GM19452 (cell line): ENCODE measurements at regions not wholly inside any gene's neighbourhood (a gene's known extent, or its start where the extent isn't known, plus 50 kb on each side); places are given as distances from the start of the nearest gene placed in this dataset.

Experiments used
- ATAC-seq: cut with Tn5 transposase; IDR thresholded peaks from one replicate; pipeline ENCODE4 v1.9.1; 2021; ENCODE audit not compliant: unreplicated experiment

DNA sequence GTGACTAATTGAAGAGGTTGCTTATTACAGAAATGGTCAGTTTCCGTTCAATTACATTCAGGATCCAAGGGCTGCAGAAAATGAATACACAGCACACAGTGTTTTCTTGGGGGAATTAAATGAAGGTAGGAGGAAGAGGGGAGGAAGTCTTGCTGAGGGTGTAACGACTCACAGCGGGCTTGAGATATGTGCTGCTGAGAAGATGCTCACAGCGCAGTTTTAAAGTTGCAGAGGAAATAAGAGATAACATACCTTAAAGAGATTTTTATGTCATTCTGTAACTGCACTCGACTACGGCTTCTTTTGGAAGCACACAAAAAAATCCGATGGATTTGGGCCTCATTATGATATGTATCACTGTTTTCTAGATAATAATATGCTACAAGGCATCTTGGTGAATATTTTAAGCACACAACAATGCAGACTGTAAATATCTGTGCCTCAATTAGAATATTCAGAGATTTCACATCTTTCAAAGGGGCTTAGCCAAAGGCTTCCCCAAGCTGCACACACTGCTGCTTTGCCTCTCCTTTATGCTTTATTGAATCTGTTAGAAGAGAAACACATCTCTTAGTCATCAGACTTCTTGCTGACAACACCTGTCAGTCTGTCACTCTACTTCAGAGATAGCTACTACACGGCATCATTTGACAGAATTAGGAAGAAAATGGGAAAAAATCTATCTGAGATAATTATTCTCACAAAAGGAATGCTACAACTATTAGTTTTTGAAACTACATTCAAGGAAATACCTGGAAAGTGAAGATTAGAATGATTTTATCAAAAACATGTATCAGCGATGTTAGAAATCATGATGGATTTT lies 773.2 kb downstream of the OTOL1 start:
- no peak for ATAC-seq

DNA sequence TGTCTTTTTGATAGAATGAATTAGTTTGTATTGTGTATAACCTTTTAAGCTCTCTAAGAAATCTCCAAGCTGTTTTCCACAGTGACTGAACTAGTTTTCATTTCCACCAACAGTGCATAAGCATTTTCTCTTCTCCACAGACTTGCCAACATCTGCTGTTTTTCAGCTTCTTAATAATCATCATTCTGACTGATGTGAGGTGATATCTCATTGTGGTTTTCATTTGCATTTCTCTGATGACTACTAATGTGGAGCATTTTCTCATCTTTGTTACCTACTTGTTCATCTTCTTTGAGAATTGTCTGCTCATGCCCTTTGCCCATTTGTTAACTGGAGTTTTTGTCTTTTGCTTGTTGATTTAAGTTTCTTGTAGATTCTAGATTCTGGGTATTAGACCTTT lies 777.5 kb downstream of the OTOL1 start:
- no peak for ATAC-seq

DNA sequence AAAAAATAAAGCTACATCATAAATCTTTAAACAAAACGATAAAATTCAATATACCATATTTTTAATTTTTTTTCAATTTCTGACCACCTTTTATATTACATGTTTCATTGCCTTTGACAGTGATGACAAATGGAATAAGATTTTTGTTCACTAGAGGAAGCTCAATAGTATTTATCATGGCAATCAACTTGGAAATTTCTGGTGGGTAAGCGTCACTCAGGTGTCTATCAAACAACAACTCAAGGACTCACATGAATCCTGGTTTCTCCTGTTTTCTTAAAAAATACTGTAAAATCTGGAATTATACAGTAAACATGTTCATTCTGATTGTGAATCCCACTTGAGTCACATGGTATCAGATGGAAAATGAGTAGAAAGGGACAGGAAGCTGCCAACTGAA lies 782.2 kb downstream of the OTOL1 start:
- no peak for ATAC-seq

DNA sequence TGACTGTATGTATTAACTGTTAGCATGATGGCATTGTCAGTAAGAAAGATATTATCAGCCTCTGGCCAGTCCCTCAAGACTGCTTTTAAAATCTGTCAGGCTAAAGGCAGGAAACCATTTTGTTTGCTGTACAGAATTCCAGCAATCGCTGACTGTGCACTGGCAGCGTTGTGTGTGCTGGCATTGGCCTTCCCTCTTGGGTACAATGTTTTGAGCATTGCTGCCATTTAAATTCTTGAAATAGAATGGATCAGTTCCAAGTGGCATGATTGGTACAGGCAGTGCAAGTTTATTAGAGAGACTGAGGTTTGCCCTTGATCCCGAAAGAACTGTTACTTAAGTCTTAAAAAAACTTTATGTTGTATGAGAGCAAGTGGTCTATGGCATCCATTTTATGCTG lies 788.7 kb downstream of the OTOL1 start:
- ATAC-seq, result no peak

DNA sequence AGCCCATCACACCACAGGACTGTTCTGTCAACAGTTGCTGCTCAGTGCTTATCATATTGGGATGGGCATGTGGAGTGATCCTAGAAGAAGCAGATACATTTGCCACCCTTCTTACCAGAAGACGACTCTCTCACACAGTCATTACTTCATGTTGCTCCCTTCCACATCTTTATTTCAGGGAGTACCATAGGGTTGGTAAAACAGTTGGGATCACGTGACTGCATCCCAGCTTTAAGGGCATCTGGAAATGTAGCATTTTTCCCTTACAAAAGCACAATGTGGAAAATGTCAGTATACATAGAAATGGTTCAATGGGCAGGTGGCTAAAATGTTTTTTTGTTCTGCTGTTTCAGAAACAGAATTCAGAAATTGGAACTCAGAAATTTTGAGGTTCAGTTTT lies 791.0 kb downstream of the OTOL1 start:
- no peak for ATAC-seq

DNA sequence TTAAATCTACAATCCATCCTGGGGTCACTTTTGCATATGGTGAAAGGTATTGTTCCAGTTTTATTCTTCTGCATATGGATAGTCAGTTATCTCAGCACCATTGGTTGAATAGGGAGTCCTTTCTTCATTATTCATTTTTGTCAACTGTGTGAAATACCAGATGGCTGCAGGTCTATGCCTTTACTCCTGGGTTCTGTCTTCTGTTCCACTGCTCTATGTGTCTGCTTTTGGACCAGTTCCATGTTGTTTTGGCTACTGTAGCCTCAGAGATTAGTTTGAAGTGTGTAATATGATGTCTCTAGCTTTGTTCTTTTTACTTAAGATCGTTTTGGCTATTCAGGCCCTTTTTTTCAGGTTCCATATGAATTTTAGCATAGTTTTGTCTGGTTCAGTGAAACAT lies 795.8 kb downstream of the OTOL1 start:
- ATAC-seq, result no peak

DNA sequence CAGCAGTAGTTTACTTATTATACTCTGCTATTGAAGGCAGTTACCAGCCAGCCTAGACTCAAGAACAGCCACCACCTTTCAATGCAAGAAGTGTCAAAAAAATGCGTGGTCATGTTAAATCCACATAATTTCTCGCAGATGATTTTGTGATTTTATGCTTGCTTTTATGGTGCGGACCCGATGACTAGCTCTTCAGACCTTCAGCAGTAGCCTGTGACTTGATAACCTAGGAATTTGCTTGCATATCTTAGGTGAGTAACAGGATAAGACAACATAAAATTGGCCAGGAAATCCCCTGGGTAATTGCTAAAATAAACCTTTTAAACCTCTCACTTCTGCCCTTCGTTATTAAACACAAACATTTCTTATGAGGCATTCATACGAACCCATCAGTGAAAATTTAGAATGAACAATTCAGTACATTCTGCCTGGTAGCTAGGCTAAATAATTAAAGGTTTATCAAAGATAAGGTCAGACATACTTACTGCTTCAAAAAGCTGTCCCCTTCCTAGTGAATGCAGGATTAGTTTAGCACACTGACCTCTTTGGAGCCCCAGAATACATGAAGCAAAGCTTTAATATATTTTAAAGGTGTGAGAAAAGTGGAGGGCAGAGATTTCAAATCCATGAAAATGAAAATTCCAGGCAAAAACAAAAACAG lies 798.8 kb downstream of the OTOL1 start:
- ATAC-seq, result no peak

DNA sequence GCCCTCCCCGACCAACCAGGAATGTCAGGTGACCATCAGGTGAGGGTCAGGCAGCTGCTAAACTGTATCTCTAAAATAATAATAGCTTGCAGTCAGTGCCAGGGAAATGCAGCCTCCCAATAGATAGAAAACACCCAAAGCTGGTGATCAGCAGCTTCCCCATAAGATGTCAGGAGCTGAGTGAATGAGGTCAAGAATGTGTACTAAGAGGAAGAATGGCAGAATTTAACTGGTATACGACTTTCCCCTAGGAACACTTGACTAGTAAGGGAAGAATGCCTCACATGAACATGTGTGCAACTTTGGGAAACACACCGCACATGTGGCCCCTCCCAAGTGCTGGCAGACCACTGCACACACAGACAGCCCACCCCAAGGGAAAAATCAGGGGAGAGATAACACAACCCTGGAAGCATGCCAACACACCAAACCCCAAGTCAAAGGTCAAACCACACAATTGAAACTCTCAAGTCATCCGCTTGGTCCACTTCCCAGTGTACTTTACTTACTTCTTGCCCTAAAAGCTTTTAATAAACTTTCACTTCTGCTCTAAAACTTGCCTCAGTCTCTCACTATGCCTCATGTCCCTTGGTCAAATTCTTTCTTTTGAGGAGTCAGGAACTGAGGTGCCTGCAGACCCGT lies 806.5 kb downstream of the OTOL1 start:
- no peak for ATAC-seq

DNA sequence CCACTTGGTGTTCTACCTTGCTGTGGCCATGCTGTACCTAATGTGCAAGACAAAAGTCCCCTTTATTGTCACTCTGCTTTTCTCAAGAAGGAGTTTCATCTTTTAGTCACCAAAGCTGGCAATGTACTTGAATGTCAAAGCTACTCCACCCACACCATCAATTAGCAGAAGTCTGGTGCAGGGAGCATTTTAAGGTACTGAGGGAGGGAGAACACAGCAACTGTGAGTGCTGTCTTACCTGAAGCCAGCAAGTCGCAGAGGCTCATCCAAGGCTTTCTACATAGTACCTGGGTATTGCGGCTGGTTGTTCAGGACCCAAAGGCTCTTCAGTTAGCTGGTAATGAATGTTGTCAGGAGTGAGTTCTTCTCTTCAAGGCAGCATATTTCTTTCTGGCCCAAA lies 820.4 kb downstream of the OTOL1 start:
- no peak for ATAC-seq

DNA sequence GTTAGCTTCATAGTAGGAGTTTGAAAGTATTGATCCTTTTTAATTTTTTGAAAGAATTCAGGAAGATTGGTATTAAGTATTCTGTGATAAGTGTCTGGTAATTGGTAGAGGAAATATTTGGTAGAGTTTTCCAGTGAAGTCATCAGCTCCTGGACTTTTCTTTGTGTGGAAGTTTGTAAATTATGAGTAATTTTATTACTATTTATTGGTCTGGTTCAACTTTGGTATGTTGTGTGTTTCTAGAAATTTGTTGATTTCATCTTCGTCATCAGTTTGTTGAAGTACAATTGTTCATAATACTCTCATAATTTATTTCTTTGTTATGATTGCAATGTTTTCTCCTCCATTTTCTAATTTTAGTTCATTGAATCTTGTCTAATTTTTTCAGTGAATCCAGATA lies 832.0 kb downstream of the OTOL1 start:
- ATAC-seq, result no peak

DNA sequence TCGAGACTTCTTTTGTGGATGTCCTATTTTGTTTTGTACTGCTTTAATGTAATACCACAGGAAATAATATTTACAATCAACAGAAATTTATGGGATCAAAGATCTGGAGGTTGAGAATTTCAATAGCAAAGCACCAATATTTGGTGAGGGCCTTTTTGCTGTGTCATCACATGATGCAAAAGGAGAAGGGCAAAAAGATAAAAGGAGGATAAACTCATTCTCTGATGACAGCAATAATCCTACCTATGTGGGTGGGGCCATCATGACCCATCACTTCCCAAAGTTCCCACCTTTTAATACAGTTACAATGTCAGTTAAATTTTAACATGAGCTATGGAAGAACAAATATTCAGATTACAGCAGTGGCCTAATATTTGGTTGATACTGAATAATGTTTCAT lies 832.9 kb downstream of the OTOL1 start:
- ATAC-seq, result no peak

DNA sequence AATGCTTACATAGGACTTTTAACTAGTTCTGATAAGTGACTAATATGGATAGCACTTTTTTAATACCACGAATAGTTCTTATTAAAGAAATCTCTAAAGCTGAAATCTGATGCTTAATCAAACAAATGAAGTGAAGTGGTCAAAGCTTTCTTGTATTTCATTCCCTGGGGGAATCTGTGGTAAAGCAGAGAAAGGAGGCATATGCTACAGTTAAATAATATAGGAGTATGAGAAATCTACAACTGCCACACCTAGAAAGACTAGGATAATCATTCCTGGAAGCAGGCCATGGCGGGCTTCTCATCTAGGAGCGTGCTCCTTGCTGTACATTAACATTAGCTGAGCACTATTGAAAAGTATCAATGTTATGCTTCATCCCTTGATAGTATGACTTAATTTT lies 835.7 kb downstream of the OTOL1 start:
- ATAC-seq, result no peak

DNA sequence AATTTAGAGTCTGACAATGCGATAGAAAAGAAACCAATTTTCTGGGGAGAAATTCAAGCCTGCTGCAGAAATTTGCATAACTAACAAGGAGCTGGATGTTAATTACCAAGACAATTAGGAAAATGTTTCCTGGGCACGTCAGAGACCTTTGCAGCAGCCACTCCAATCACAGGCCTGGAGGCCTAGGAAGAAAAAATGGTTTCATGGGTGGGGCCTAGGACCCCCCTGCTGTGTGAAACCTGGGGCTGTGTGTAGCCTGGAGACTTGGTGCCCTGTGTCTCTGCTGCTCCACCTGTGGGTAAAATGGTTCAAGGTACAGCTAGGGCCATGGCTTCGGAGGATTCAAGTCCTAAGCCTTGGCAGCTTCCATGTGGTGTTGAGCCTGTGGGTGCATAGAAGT lies 837.9 kb downstream of the OTOL1 start:
- no peak for ATAC-seq

DNA sequence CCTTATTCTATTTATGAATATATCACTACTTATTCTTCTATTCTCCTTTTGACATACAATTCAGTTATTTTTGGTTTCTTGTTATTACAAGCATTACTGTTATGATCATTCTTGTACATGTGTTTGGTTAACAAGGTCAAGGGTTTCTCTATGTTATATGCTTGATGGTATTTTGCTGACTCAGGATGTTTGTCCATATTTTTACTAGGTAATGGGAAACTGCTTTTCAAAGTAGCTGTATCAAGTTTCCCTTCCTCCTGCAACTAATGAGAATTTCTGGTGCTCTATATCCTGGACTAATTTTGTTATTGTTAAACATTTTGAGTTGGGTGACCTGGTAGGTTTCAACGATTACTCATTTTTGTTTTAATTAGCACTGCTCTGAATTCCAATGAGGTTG lies 841.0 kb downstream of the OTOL1 start:
- ATAC-seq, result no peak

DNA sequence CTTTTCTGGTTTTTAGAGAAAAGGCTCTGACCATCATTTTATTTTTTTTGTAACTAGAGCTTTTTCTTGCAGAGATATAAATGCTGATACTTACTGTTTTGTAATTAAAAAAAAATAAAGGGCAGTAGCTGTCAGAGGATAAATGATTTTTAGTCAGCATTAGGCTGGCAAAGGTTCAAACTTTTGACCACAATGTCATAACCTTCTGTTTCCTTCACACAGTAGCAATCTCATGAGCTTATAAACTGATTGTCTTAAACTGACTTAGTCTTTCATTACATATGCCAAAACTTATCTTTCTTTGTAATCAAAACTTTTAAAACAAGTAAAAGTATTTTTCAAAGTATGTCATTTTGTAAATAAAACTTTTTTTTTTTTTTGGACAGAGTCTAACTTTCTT lies 841.9 kb downstream of the OTOL1 start:
- no peak for ATAC-seq

DNA sequence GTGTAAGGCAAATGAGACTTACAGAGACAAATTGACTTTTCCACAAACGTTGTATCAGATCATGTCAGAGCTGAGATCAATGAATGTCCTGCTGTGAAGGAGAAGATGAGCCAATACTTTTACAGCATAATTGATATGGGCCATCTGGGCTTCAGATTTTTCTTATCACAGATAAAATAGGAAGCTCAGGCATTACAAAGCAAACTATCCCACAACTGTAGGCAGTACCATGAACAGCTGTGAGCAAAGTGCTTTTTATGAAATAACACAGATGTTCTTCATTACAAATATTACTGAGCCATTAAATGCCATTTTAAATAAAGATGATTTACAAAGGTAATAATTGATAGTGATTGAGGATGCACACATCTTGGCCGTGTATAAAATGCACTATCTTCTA lies 852.3 kb downstream of the OTOL1 start:
- ATAC-seq, result no peak

DNA sequence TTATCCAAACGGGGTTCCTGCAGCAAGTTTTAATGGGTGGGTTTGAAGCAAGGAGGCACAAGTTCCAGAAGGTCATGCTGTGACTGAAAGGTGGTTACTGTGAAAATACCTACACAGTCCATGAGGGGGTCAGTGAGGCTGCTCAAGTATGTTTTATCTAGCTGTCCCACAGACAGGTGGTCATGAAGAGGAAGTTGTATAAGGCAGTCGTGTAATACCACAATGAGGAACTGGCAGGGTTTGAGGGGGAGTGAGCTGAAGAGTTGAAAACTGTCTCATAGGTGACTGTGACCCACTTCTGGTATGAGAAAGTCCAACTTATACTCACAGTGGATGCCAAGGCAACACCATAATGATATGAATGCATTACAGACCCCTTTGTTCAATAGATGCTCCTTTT lies 856.8 kb downstream of the OTOL1 start:
- ATAC-seq, result no peak

DNA sequence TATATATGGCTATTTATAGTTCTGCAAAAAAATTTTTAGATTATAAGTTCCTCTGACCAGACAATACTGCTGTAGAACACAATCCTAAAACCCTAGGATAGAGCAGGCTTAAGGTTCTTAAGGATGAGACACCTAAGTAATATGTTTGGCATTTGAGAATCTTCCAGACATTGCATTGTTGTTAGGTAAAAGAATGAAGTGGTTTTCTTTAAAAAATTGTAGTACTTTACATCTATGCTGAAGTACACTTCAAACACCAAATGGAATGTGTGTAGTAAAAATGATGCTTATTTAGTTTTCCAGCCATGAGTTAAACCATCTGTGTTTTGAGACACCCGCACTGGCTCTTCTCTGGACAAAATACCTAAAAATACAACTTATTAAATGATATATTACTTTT lies 857.7 kb downstream of the OTOL1 start:
- ATAC-seq, result no peak

DNA sequence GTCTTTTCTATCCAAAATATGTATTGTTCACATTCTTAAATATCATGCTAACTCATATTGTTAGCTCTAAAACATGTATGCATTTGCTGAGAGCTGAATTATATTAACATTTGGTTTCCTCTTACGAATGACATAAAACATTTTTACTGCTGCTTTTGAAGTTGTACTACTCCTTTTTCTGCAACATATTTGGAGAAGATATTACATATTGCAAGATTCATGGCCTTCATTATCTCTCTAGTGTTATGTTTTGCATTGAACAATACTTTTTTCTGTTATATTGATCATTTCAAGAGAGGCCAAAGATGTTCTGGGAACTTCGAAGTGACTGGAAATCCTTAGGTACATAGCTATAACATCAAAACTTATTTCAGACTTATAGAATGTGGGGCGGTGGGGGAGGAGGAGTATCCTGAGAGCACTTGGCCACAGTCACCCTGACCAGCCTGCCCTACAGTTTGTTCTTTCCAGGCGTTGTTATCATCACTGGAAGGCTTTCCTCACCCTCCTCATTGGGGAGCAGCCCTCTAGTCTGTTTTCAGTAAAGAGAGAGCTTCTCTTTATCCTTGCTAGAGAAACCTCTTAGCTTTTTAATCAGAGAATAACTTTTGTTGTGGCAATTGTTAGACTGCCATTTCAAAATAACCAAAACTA lies 868.6 kb downstream of the OTOL1 start:
- no peak for ATAC-seq

DNA sequence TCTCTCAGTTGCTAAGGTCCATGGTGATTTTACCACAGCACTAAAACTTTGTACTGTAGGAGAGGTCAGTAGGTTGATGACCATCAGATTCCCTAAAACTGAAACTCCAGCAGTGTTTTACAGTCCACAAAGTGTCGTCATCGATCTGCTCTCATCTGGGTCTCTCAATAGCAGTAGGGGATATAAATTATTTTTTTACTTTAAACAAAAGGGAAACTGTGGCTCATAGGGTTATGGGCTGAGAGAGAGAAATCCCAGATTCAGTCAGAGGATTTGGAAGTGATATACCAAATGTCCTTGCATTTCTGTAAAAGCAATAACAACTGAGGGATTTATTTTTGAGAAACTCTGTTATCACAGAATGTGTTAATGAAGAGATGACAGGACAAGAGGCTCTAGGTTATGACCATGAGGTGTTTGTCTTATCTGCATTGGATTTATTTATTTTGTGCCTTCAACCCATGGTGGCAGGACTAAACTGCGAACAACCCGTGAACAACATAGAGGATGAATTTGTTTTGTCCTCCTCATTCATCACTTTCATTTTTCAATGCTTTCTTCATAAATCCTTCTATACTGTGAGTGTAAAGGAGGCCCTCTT lies 869.7 kb downstream of the OTOL1 start:
- no peak for ATAC-seq
